ENCODE measurements at regions not wholly inside any gene's neighbourhood (a gene's known extent, or its start where the extent isn't known, plus 50 kb on each side); places are given as distances from the start of the nearest gene placed in this dataset.

- Histone ChIP-seq H4K20me1 (ENCODE audit: insufficient read depth) (no peaks in the 10 kb centered on the region), H2AFZ (ENCODE audit: low read depth) (no peak overlapping the region), H3K4me1 (ENCODE audit: control insufficient read depth in 1 of 2, insufficient read depth in 2 of 2, low read depth in 1 of 2, low read length in 1 of 2) (no peaks in the 10 kb centered on the region), H3K27me3 (ENCODE audit: insufficient read depth) (no peaks in the 10 kb centered on the region), H3K4me3 (ENCODE audit: low read depth in 2 of 2, low read length in 1 of 2) (no peak overlapping the region), H3K27ac (ENCODE audit: low read depth in 2 of 2, low read length in 1 of 2) (no peak overlapping the region), H3F3A (replicated peaks; ENCODE audit: insufficient read depth) (no peaks in the 10 kb centered on the region), H3K9me3 (0 out of 2 replicates have a peak, but pooled peaks cover 5% of the 10 kb centered on the region), H3K9me2 (no peaks in the 10 kb centered on the region), H3K79me2 (ENCODE audit: insufficient read depth) (no peaks in the 10 kb centered on the region), H3K4me2 (no peak overlapping the region), H3K9ac (no peak overlapping the region), H3K36me3 (replicated peaks in 1 of 2; ENCODE audit: control insufficient read depth in 1 of 2, insufficient read depth in 2 of 2, low read length in 1 of 2) (no peaks in the 10 kb centered on the region)
- ChIA-PET POLR2A (no interaction called here), CTCF (no interaction called here)
- no peak for TF ChIP-seq SMC3 (IDR thresholded peaks at IDR 0.05; ENCODE audit: low read depth, low read length)
- TF ChIP-seq POLR2AphosphoS5 (IDR thresholded peaks at IDR 0.05; ENCODE audit: low read depth, low read length): no peak
- TF ChIP-seq MEF2A (IDR thresholded peaks at IDR 0.05; ENCODE audit: borderline replicate concordance, low read depth): no peak
- TF ChIP-seq USF2 (IDR thresholded peaks at IDR 0.05; ENCODE audit: borderline replicate concordance, low read depth, low read length): no peak
- no peak for TF ChIP-seq RXRA (IDR thresholded peaks at IDR 0.05; ENCODE audit: borderline replicate concordance, low read depth)
- TF ChIP-seq, protein P1, sequence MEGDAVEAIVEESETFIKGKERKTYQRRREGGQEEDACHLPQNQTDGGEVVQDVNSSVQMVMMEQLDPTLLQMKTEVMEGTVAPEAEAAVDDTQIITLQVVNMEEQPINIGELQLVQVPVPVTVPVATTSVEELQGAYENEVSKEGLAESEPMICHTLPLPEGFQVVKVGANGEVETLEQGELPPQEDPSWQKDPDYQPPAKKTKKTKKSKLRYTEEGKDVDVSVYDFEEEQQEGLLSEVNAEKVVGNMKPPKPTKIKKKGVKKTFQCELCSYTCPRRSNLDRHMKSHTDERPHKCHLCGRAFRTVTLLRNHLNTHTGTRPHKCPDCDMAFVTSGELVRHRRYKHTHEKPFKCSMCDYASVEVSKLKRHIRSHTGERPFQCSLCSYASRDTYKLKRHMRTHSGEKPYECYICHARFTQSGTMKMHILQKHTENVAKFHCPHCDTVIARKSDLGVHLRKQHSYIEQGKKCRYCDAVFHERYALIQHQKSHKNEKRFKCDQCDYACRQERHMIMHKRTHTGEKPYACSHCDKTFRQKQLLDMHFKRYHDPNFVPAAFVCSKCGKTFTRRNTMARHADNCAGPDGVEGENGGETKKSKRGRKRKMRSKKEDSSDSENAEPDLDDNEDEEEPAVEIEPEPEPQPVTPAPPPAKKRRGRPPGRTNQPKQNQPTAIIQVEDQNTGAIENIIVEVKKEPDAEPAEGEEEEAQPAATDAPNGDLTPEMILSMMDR (IDR thresholded peaks at IDR 0.05): no peak
- no peak for TF ChIP-seq SIN3A (IDR thresholded peaks at IDR 0.05; ENCODE audit: borderline replicate concordance, low read depth, low read length)
- 4% methylated on average over 3 of the region's 3 CpGs for WGBS (ENCODE audit: low lambda C conversion rate)
- no peak for DNase-seq
These were observed 493.5 kb upstream of the PRKX start for GRCh38 chrX:4206941-4207340.

- Histone ChIP-seq H3F3A (replicated peaks; ENCODE audit: insufficient read depth) (no peaks in the 10 kb centered on the region), H3K27ac (ENCODE audit: low read depth in 2 of 2, low read length in 1 of 2) (no peak overlapping the region), H3K4me2 (no peak overlapping the region), H3K4me3 (ENCODE audit: low read depth in 2 of 2, low read length in 1 of 2) (no peak overlapping the region), H3K27me3 (ENCODE audit: insufficient read depth) (no peaks in the 10 kb centered on the region), H3K79me2 (ENCODE audit: insufficient read depth) (no peaks in the 10 kb centered on the region), H3K4me1 (ENCODE audit: control insufficient read depth in 1 of 2, insufficient read depth in 2 of 2, low read depth in 1 of 2, low read length in 1 of 2) (no peaks in the 10 kb centered on the region), H3K9me3 (no peaks in the 10 kb centered on the region), H3K9ac (no peak overlapping the region), H3K36me3 (replicated peaks in 1 of 2; ENCODE audit: control insufficient read depth in 1 of 2, insufficient read depth in 2 of 2, low read length in 1 of 2) (no peaks in the 10 kb centered on the region), H3K9me2 (no peaks in the 10 kb centered on the region), H2AFZ (ENCODE audit: low read depth) (no peak overlapping the region), H4K20me1 (ENCODE audit: insufficient read depth) (no peaks in the 10 kb centered on the region)
- TF ChIP-seq FOXJ3 (CRISPR knock-in tag; IDR thresholded peaks at IDR 0.05) (no peak), ZBTB33 (IDR thresholded peaks at IDR 0.05; ENCODE audit: borderline replicate concordance, low read depth) (no peak), TCF12 (IDR thresholded peaks at IDR 0.05) (no peak), REST (IDR thresholded peaks at IDR 0.05; ENCODE audit: low read depth, low read length) (no peak), RFX5 (IDR thresholded peaks at IDR 0.05; ENCODE audit: low read length) (no peak), GABPA (IDR thresholded peaks at IDR 0.05; ENCODE audit: low read depth) (no peak), SMC3 (IDR thresholded peaks at IDR 0.05; ENCODE audit: low read depth, low read length) (no peak), ELF1 (IDR thresholded peaks at IDR 0.05) (no peak), MXI1 (IDR thresholded peaks at IDR 0.05; ENCODE audit: low read depth, low read length) (no peak)
- TF ChIP-seq, protein P1 (IDR thresholded peaks at IDR 0.05): no peak
- CTCF ChIA-PET: interaction anchor here (0.6 kb wide), 1 partner anchor 269 kb away, joined by 4 read pairs; no protein-coding TSS in a partner anchor
- no peak for DNase-seq
- POLR2A ChIA-PET: no interaction called here
- 6% methylated on average over 6 of the region's 6 CpGs for whole genome bisulfite sequencing (ENCODE audit: low lambda C conversion rate)
These were observed 484.5 kb upstream of the PRKX start for GRCh38 chrX:4197971-4198370.

All from SK-N-SH (cell line).